Fibroblast of lung (primary cell): ENCODE measurements at regions not wholly inside any gene's neighbourhood (a gene's known extent, or its start where the extent isn't known, plus 50 kb on each side); places are given as distances from the start of the nearest gene placed in this dataset.

Source experiments
- CTCF ChIP-seq, 2 donors: IDR thresholded peaks in 1 of 2; conservative IDR thresholded peaks in 1 of 2; 1 replicate in 1 of 2; 2 replicates in 1 of 2; pipeline ENCODE4 v1.5.1; 2011 to 2012; ENCODE audit warnings: low read length in 2 of 2, control low read depth in 1 of 2, inconsistent platforms in 1 of 2, low read depth in 1 of 2, mild to moderate bottlenecking in 1 of 2
- EZH2 ChIP-seq: IDR thresholded peaks from 2 replicates; pipeline ENCODE4 v1.5.1; 2012; ENCODE audit warnings: low read length, control low read depth, mild to moderate bottlenecking; ENCODE audit errors: missing control alignments

- TF ChIP-seq CTCF (conservative IDR thresholded peaks at IDR 0.05 in 1 of 2, IDR thresholded peaks at IDR 0.05 in 1 of 2; ENCODE audit: low read depth in 1 of 2, low read length in 2 of 2) (no peak), EZH2 (no peak)
Measured at GRCh38 chr1:192758492-192758891, 50.3 kb upstream of the RGS2 start.
